H1 (cell line): ENCODE measurements at regions not wholly inside any gene's neighbourhood (a gene's known extent, or its start where the extent isn't known, plus 50 kb on each side); places are given as distances from the start of the nearest gene placed in this dataset.

Source experiments
- CTCF ChIA-PET: fragments of 300-600 bp; sonication (Branson Sonifier 250); formaldehyde crosslinking; loops from one replicate; lab custom pipeline; 2021; ENCODE audit not compliant: partially characterized antibody; lab: Charles Lee
- POLR2A ChIA-PET: fragments of 300-600 bp; sonication (Branson Sonifier 250); formaldehyde crosslinking; loops from one replicate; lab custom pipeline; 2021; ENCODE audit warnings: inconsistent platforms; ENCODE audit not compliant: partially characterized antibody; lab: Charles Lee
- DNase-seq, 2 experiments: peaks; one replicate each; pipeline versions ENCODE4 v3.0.0 to v3.0.0-alpha.2; 2010 to 2022; ENCODE audit warnings: low spot score in 2 of 2, low read depth in 1 of 2, mixed read lengths in 1 of 2
- FAIRE-seq: peaks from 2 replicates; lab custom pipeline; 2011; peaks lifted over from hg19 to GRCh38; lab: Jason Lieb, UNC
- H2AFZ ChIP-seq: 2 replicates; pipeline ENCODE4 v1.8.1; 2012; ENCODE audit warnings: low read length, inconsistent platforms
- H2AK5ac ChIP-seq: 2 replicates; pipeline ENCODE4 v1.6.1; 2013; ENCODE audit warnings: low read depth, low read length
- H2BK120ac ChIP-seq: replicated peaks from 2 replicates; pipeline ENCODE3; 2013; ENCODE audit warnings: low read depth, low read length, inconsistent platforms
- H2BK12ac ChIP-seq: 2 replicates; pipeline ENCODE4 v1.6.1; 2013; ENCODE audit warnings: low read depth, low read length
- H2BK15ac ChIP-seq: 2 replicates; pipeline ENCODE4 v1.6.1; 2013; ENCODE audit warnings: low read length
- H2BK20ac ChIP-seq: 2 replicates; pipeline ENCODE4 v1.6.1; 2013; ENCODE audit warnings: low read length
- H2BK5ac ChIP-seq: 2 replicates; pipeline ENCODE4 v1.6.1; 2013; ENCODE audit warnings: low read depth, low read length
- H3K14ac ChIP-seq: 2 replicates; pipeline ENCODE4 v1.6.1; 2013; ENCODE audit warnings: inconsistent platforms; ENCODE audit not compliant: insufficient read length
- H3K18ac ChIP-seq: 2 replicates; pipeline ENCODE4 v1.6.1; 2013; ENCODE audit warnings: low read length; ENCODE audit errors: extremely low read depth
- H3K23ac ChIP-seq: 2 replicates; pipeline ENCODE4 v1.6.1; 2013; ENCODE audit warnings: inconsistent platforms; ENCODE audit not compliant: insufficient read length
- H3K23me2 ChIP-seq: 2 replicates; pipeline ENCODE4 v1.6.1; 2013; ENCODE audit warnings: low read depth, low read length
- H3K27ac ChIP-seq: 2 replicates; pipeline ENCODE4 v1.6.1; 2011; ENCODE audit warnings: low read depth, low read length, inconsistent platforms
- H3K27me3 ChIP-seq, 4 experiments: replicated peaks in 1 of 4; 1 replicate in 1 of 4; 2 replicates in 3 of 4; pipeline versions ENCODE4 v1.6.1 to v1.8.1; 2011 to 2013; ENCODE audit warnings: low read length in 3 of 4, mild to moderate bottlenecking in 3 of 4, inconsistent platforms in 2 of 4, mixed read lengths in 2 of 4, moderate library complexity in 1 of 4; ENCODE audit not compliant: control insufficient read depth in 3 of 4, insufficient read depth in 3 of 4; ENCODE audit errors: extremely low read depth in 1 of 4
- H3K36me3 ChIP-seq, 4 experiments: 2 replicates each; pipeline versions ENCODE4 v1.6.1 to v1.8.1; 2011 to 2013; ENCODE audit warnings: mild to moderate bottlenecking in 4 of 4, low read length in 3 of 4, moderate library complexity in 2 of 4, control low read depth in 1 of 4, inconsistent platforms in 1 of 4; ENCODE audit not compliant: insufficient read depth in 4 of 4, control insufficient read depth in 2 of 4
- H3K4ac ChIP-seq: replicated peaks from 2 replicates; pipeline ENCODE3; 2013; ENCODE audit warnings: low read length, low read depth, mixed read lengths, inconsistent platforms; ENCODE audit not compliant: insufficient read length
- H3K4me1 ChIP-seq, 4 experiments: replicated peaks in 1 of 4; 1 replicate in 1 of 4; 2 replicates in 3 of 4; pipeline versions ENCODE4 v1.6.1 to v1.8.1; 2011 to 2013; ENCODE audit warnings: low read length in 3 of 4, inconsistent platforms in 2 of 4, mixed read lengths in 1 of 4; ENCODE audit not compliant: insufficient read depth in 4 of 4, control insufficient read depth in 3 of 4
- H3K4me2 ChIP-seq, 2 experiments: 2 replicates each; pipeline versions ENCODE4 v1.6.1 to v1.8.1; 2011 to 2013; ENCODE audit warnings: low read depth in 2 of 2, low read length in 2 of 2, control low read depth in 1 of 2, inconsistent platforms in 1 of 2, mild to moderate bottlenecking in 1 of 2; ENCODE audit not compliant: insufficient read depth in 1 of 2
- H3K4me3 ChIP-seq, 4 experiments: fragments of 200-600, 300-600 bp in 1 of 4; sonication (generic), shearing (Covaris generic), sonication (Bioruptor Twin) in 1 of 4; 2 replicates each; pipeline versions ENCODE4 v1.5.1 to v1.8.1; 2011 to 2016; ENCODE audit warnings: low read length in 4 of 4, low read depth in 3 of 4, control low read depth in 2 of 4, inconsistent platforms in 2 of 4, mild to moderate bottlenecking in 2 of 4, mixed read lengths in 1 of 4, moderate library complexity in 1 of 4; ENCODE audit not compliant: insufficient read depth in 2 of 4; ENCODE audit errors: extremely low read depth in 1 of 4
- H3K56ac ChIP-seq: replicated peaks from 2 replicates; pipeline ENCODE3; 2013; ENCODE audit warnings: low read depth, mild to moderate bottlenecking, mixed read lengths, low read length, inconsistent platforms; ENCODE audit not compliant: insufficient read length
- H3K79me1 ChIP-seq: 2 replicates; pipeline ENCODE4 v1.6.1; 2013; ENCODE audit warnings: low read depth, low read length, control low read depth
- H3K79me2 ChIP-seq, 2 experiments: 2 replicates each; pipeline versions ENCODE4 v1.6.1 to v1.8.1; 2012 to 2013; ENCODE audit warnings: low read length in 2 of 2, mild to moderate bottlenecking in 2 of 2, inconsistent platforms in 1 of 2; ENCODE audit not compliant: insufficient read depth in 2 of 2, control insufficient read depth in 1 of 2
- H3K9ac ChIP-seq, 4 experiments: replicated peaks in 1 of 4; 1 replicate in 1 of 4; 2 replicates in 3 of 4; pipeline versions ENCODE4 v1.6.1 to v1.8.1; 2011 to 2013; ENCODE audit warnings: low read depth in 3 of 4, low read length in 3 of 4, control low read depth in 2 of 4, mild to moderate bottlenecking in 2 of 4, moderate library complexity in 2 of 4, inconsistent platforms in 1 of 4; ENCODE audit errors: extremely low read depth in 1 of 4
- H3K9me3 ChIP-seq, 2 experiments: 2 replicates each; pipeline versions ENCODE4 v1.6.1 to v1.8.1; 2012 to 2013; ENCODE audit warnings: mild to moderate bottlenecking in 2 of 2, moderate library complexity in 2 of 2, control low read depth in 1 of 2, inconsistent platforms in 1 of 2, low read depth in 1 of 2, low read length in 1 of 2, mixed read lengths in 1 of 2; ENCODE audit not compliant: insufficient read depth in 2 of 2
- H4K20me1 ChIP-seq, 2 experiments: replicated peaks in 1 of 2; 2 replicates each; pipeline versions ENCODE3 to v1.8.1; 2011 to 2013; ENCODE audit warnings: inconsistent platforms in 2 of 2, low read length in 2 of 2, mild to moderate bottlenecking in 1 of 2; ENCODE audit not compliant: insufficient read depth in 2 of 2, control insufficient read depth in 1 of 2
- H4K5ac ChIP-seq: 2 replicates; pipeline ENCODE4 v1.6.1; 2013; ENCODE audit warnings: low read length, low read depth, mixed read lengths, inconsistent platforms; ENCODE audit not compliant: insufficient read length
- H4K8ac ChIP-seq: 2 replicates; pipeline ENCODE4 v1.8.0; 2013; ENCODE audit warnings: mild to moderate bottlenecking, moderate library complexity, low read length, inconsistent platforms; ENCODE audit not compliant: insufficient read depth; ENCODE audit errors: extremely low read depth
- H4K91ac ChIP-seq: replicated peaks from 2 replicates; pipeline ENCODE3; 2013; ENCODE audit warnings: low read length, mixed read lengths, inconsistent platforms; ENCODE audit not compliant: insufficient read length
- CHD1 ChIP-seq: IDR thresholded peaks from 2 replicates; pipeline ENCODE4 v1.6.1; 2012; ENCODE audit warnings: low read depth, low read length, improper control_type of control experiment
- CHD2 ChIP-seq: IDR thresholded peaks from 2 replicates; pipeline ENCODE4 v1.6.1; 2012; ENCODE audit warnings: low read length, improper control_type of control experiment
- CREB1 ChIP-seq: IDR thresholded peaks from 2 replicates; pipeline ENCODE4 v1.6.1; 2012; ENCODE audit warnings: inconsistent platforms
- KDM5A ChIP-seq: fragments of 200-600 bp; IDR thresholded peaks from 2 replicates; pipeline ENCODE4 v1.7.1; 2012; ENCODE audit warnings: mild to moderate bottlenecking, low read length, inconsistent platforms, mixed read lengths
- TBP ChIP-seq: IDR thresholded peaks from 2 replicates; pipeline ENCODE4 v1.6.1; 2011; ENCODE audit warnings: low read depth, low read length, improper control_type of control experiment
- TCF12 ChIP-seq: IDR thresholded peaks from 2 replicates; pipeline ENCODE4 v1.6.1; 2011; ENCODE audit warnings: low read depth, mild to moderate bottlenecking, low read length
- WGBS, 2 experiments: shearing (Covaris generic) in 1 of 2; methylation state at CpG; one replicate each; pipeline versions ENCODE4 v1.1.6 to v1.1.7; 2013 to 2015; ENCODE audit warnings: low lambda C conversion rate in 2 of 2, mixed read lengths in 2 of 2, inconsistent platforms in 1 of 2, low coverage in 1 of 2, missing lambda C conversion rate in 1 of 2; ENCODE audit not compliant: insufficient replicate concordance in 2 of 2, insufficient coverage in 1 of 2, insufficient read length in 1 of 2; ENCODE audit errors: extremely low coverage in 1 of 2, missing lambda C conversion rate in 1 of 2; 5-methylcytosine and 5-hydroxymethylcytosine counted together
- TF ChIP-seq, protein P1 (sequence below): IDR thresholded peaks from 2 replicates; pipeline ENCODE4 v1.6.1; 2011; ENCODE audit warnings: low read depth, mild to moderate bottlenecking, low read length; ENCODE audit not compliant: insufficient read depth

DNA sequence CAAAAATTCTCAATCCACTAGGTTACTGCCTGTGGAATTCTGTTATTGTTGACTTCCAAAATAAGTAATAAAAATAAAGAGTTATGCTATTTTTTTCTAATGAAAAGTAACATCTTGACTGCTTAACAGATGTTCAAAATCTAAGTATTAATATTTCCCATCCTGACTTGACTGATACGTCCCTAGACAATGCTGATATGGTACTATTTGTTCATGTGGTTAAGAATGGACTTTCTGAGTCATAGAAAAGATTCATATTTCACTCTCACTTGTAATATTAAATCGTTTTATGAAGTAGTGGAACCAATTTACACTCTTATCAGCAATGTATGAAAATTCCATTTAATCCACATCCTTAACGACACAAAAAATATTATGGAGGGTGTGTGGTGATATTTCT, 104.8 kb upstream of the PLSCR5 start:
- 78% methylated on average over 3 of the region's 3 CpGs; no CpG with 5 or more reads in 1 of the 2 experiments for WGBS, 2 experiments
- Histone ChIP-seq H3K4me2 (no peak overlapping the region), H3K9me3 (no peaks in the 10 kb centered on the region), H3K4me1 (no peaks in the 10 kb centered on the region), H3K27ac (no peak overlapping the region), H4K20me1 (no peaks in the 10 kb centered on the region), H3K27me3 (no peaks in the 10 kb centered on the region), H3K36me3 (no peaks in the 10 kb centered on the region), H3K79me2 (no peaks in the 10 kb centered on the region), H2BK120ac (no peak overlapping the region), H3K23me2 (no peaks in the 10 kb centered on the region; the same call in 1 of the 2 replicates), H3K4me3 (no peak overlapping the region), H4K5ac (no peak overlapping the region), H4K91ac (no peak overlapping the region), H4K8ac (no peak overlapping the region), H3K9ac (no peak overlapping the region), H2BK15ac (no peak overlapping the region), H3K56ac (no peak overlapping the region), H2AFZ (no peak overlapping the region), H3K18ac (no peak overlapping the region), H3K14ac (no peak overlapping the region), H3K4ac (no peak overlapping the region), H2BK5ac (no peak overlapping the region), H2AK5ac (no peak overlapping the region), H3K23ac (no peak overlapping the region), H3K79me1 (no peaks in the 10 kb centered on the region), H2BK12ac (no peak overlapping the region), H2BK20ac (no peak overlapping the region)
- ChIA-PET POLR2A (no interaction called here), CTCF (no interaction called here)
- no peak for DNase-seq
- no peak for FAIRE-seq
- no peak for TF ChIP-seq CREB1
- no peak for TF ChIP-seq TCF12
- TF ChIP-seq TBP, result no peak
- TF ChIP-seq CHD1, result no peak
- TF ChIP-seq KDM5A, result no peak
- TF ChIP-seq, protein P1, sequence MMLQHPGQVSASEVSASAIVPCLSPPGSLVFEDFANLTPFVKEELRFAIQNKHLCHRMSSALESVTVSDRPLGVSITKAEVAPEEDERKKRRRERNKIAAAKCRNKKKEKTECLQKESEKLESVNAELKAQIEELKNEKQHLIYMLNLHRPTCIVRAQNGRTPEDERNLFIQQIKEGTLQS, result no peak
- no peak for TF ChIP-seq CHD2
